Activated naive CD8-positive, alpha-beta T cell (primary cell): ENCODE measurements at regions not wholly inside any gene's neighbourhood (a gene's known extent, or its start where the extent isn't known, plus 50 kb on each side); places are given as distances from the start of the nearest gene placed in this dataset.

Source experiments
- H3K27ac Mint-ChIP-seq: one replicate; pipeline ENCODE4 v1.8.0; 2021; ENCODE audit warnings: mixed read lengths
- H3K27me3 Mint-ChIP-seq: one replicate; pipeline ENCODE4 v1.8.0; 2021; ENCODE audit warnings: mixed read lengths
- H3K36me3 Mint-ChIP-seq: one replicate; pipeline ENCODE4 v1.8.0; 2021; ENCODE audit warnings: mixed read lengths
- H3K4me1 Mint-ChIP-seq: one replicate; pipeline ENCODE4 v1.8.0; 2021; ENCODE audit warnings: low read depth, mixed read lengths
- H3K4me3 Mint-ChIP-seq: one replicate; pipeline ENCODE4 v1.8.0; 2021; ENCODE audit warnings: mild to moderate bottlenecking, mixed read lengths
- H3K9me3 Mint-ChIP-seq: one replicate; pipeline ENCODE4 v1.8.0; 2021; ENCODE audit warnings: low read depth, mixed read lengths

- Mint-ChIP-seq H3K4me1 (no peaks in the 10 kb centered on the region), H3K36me3 (no peaks in the 10 kb centered on the region), H3K27ac (no peak overlapping the region), H3K27me3 (peaks cover 5% of the 10 kb centered on the region), H3K9me3 (peaks cover 6% of the 10 kb centered on the region), H3K4me3 (no peak overlapping the region)
These were observed 213.9 kb upstream of the TSHZ3 start for GRCh38 chr19:31562966-31563612.

- Mint-ChIP-seq H3K27ac (no peak overlapping the region), H3K4me3 (no peak overlapping the region), H3K36me3 (no peaks in the 10 kb centered on the region), H3K27me3 (peaks cover 5% of the 10 kb centered on the region), H3K9me3 (no peaks in the 10 kb centered on the region), H3K4me1 (no peaks in the 10 kb centered on the region)
These were observed 218.5 kb upstream of the TSHZ3 start for GRCh38 chr19:31567776-31568175.

GRCh38 chr19:31568724-31569123 lies 219.5 kb upstream of the TSHZ3 start:
- Mint-ChIP-seq H3K27ac (no peak overlapping the region), H3K36me3 (no peaks in the 10 kb centered on the region), H3K27me3 (peaks cover 5% of the 10 kb centered on the region), H3K4me3 (no peak overlapping the region), H3K4me1 (no peaks in the 10 kb centered on the region), H3K9me3 (no peaks in the 10 kb centered on the region)

- no peaks in the 10 kb centered on the region for H3K36me3 Mint-ChIP-seq
- H3K27ac Mint-ChIP-seq, result no peak overlapping the region
- peaks cover 1% of the 10 kb centered on the region for H3K27me3 Mint-ChIP-seq
- no peak overlapping the region for H3K4me3 Mint-ChIP-seq
- no peaks in the 10 kb centered on the region for H3K9me3 Mint-ChIP-seq
- H3K4me1 Mint-ChIP-seq, result no peaks in the 10 kb centered on the region
These were observed 221.5 kb upstream of the TSHZ3 start for GRCh38 chr19:31570718-31571117.

- Mint-ChIP-seq H3K4me1 (no peaks in the 10 kb centered on the region), H3K36me3 (no peaks in the 10 kb centered on the region), H3K27ac (no peak overlapping the region), H3K4me3 (no peak overlapping the region), H3K27me3 (no peaks in the 10 kb centered on the region), H3K9me3 (no peaks in the 10 kb centered on the region)
These were observed 223.1 kb upstream of the TSHZ3 start for GRCh38 chr19:31572102-31572975.

- no peak overlapping the region for H3K4me3 Mint-ChIP-seq
- no peak overlapping the region for H3K27ac Mint-ChIP-seq
- no peaks in the 10 kb centered on the region for H3K9me3 Mint-ChIP-seq
- no peaks in the 10 kb centered on the region for H3K4me1 Mint-ChIP-seq
- H3K27me3 Mint-ChIP-seq, result no peaks in the 10 kb centered on the region
- H3K36me3 Mint-ChIP-seq, result no peaks in the 10 kb centered on the region
These were observed 223.7 kb upstream of the TSHZ3 start for GRCh38 chr19:31572976-31573298.

- Mint-ChIP-seq H3K36me3 (no peaks in the 10 kb centered on the region), H3K27me3 (no peaks in the 10 kb centered on the region), H3K27ac (no peak overlapping the region), H3K4me3 (no peak overlapping the region), H3K9me3 (no peaks in the 10 kb centered on the region), H3K4me1 (no peaks in the 10 kb centered on the region)
These were observed 225.2 kb upstream of the TSHZ3 start for GRCh38 chr19:31574251-31574973.

GRCh38 chr19:31575846-31576335 lies 226.7 kb upstream of the TSHZ3 start:
- no peak overlapping the region for H3K27ac Mint-ChIP-seq
- no peaks in the 10 kb centered on the region for H3K4me1 Mint-ChIP-seq
- no peak overlapping the region for H3K4me3 Mint-ChIP-seq
- no peaks in the 10 kb centered on the region for H3K36me3 Mint-ChIP-seq
- no peaks in the 10 kb centered on the region for H3K9me3 Mint-ChIP-seq
- no peaks in the 10 kb centered on the region for H3K27me3 Mint-ChIP-seq

GRCh38 chr19:31578326-31578725 lies 229.1 kb upstream of the TSHZ3 start:
- H3K27me3 Mint-ChIP-seq, result no peaks in the 10 kb centered on the region
- no peak overlapping the region for H3K27ac Mint-ChIP-seq
- no peaks in the 10 kb centered on the region for H3K36me3 Mint-ChIP-seq
- H3K4me3 Mint-ChIP-seq, result no peak overlapping the region
- no peaks in the 10 kb centered on the region for H3K9me3 Mint-ChIP-seq
- no peaks in the 10 kb centered on the region for H3K4me1 Mint-ChIP-seq

- Mint-ChIP-seq H3K27me3 (no peaks in the 10 kb centered on the region), H3K36me3 (no peaks in the 10 kb centered on the region), H3K4me1 (no peaks in the 10 kb centered on the region), H3K4me3 (no peak overlapping the region), H3K27ac (no peak overlapping the region), H3K9me3 (no peaks in the 10 kb centered on the region)
These were observed 233.9 kb upstream of the TSHZ3 start for GRCh38 chr19:31583148-31583547.

- Mint-ChIP-seq H3K4me3 (no peak overlapping the region), H3K4me1 (no peaks in the 10 kb centered on the region), H3K27ac (no peak overlapping the region), H3K27me3 (peaks cover 2% of the 10 kb centered on the region), H3K9me3 (no peaks in the 10 kb centered on the region), H3K36me3 (no peaks in the 10 kb centered on the region)
These were observed 237.0 kb upstream of the TSHZ3 start for GRCh38 chr19:31586282-31586681.

- no peaks in the 10 kb centered on the region for H3K36me3 Mint-ChIP-seq
- H3K9me3 Mint-ChIP-seq, result no peaks in the 10 kb centered on the region
- H3K27me3 Mint-ChIP-seq, result peaks cover 4% of the 10 kb centered on the region
- no peak overlapping the region for H3K4me3 Mint-ChIP-seq
- H3K4me1 Mint-ChIP-seq, result no peaks in the 10 kb centered on the region
- no peak overlapping the region for H3K27ac Mint-ChIP-seq
These were observed 239.9 kb upstream of the TSHZ3 start for GRCh38 chr19:31589109-31589508.

GRCh38 chr19:31591258-31591657 lies 242.0 kb upstream of the TSHZ3 start:
- no peak overlapping the region for H3K4me3 Mint-ChIP-seq
- no peaks in the 10 kb centered on the region for H3K9me3 Mint-ChIP-seq
- no peaks in the 10 kb centered on the region for H3K4me1 Mint-ChIP-seq
- H3K27ac Mint-ChIP-seq, result no peak overlapping the region
- peaks cover 6% of the 10 kb centered on the region for H3K27me3 Mint-ChIP-seq
- no peaks in the 10 kb centered on the region for H3K36me3 Mint-ChIP-seq

GRCh38 chr19:31592456-31592855 lies 243.2 kb upstream of the TSHZ3 start:
- Mint-ChIP-seq H3K9me3 (no peaks in the 10 kb centered on the region), H3K4me3 (no peak overlapping the region), H3K27me3 (peaks cover 6% of the 10 kb centered on the region), H3K4me1 (no peaks in the 10 kb centered on the region), H3K27ac (no peak overlapping the region), H3K36me3 (no peaks in the 10 kb centered on the region)

GRCh38 chr19:31594701-31595100 lies 245.5 kb upstream of the TSHZ3 start:
- Mint-ChIP-seq H3K4me1 (no peaks in the 10 kb centered on the region), H3K36me3 (no peaks in the 10 kb centered on the region), H3K9me3 (no peaks in the 10 kb centered on the region), H3K4me3 (no peak overlapping the region), H3K27me3 (peaks cover 4% of the 10 kb centered on the region), H3K27ac (no peak overlapping the region)
